IPS DF 6.9 (cell line): ENCODE measurements at regions not wholly inside any gene's neighbourhood (a gene's known extent, or its start where the extent isn't known, plus 50 kb on each side); places are given as distances from the start of the nearest gene placed in this dataset.
"Not testable (repeated sequence)": the region's sequence is repeated elsewhere in the genome, so short reads cannot be mapped to it uniquely, and the experiment has no call there.

ENCODE experiments used
- DNase-seq: peaks from one replicate; pipeline ENCODE4 v3.0.0-alpha.2; 2013; ENCODE audit warnings: low read depth, low spot score
- H3K27ac ChIP-seq: one replicate; pipeline ENCODE4 v1.5.1; 2013; ENCODE audit warnings: low read length, control low read depth
- H3K27me3 ChIP-seq: 2 replicates; pipeline ENCODE4 v1.6.1; 2013; ENCODE audit warnings: mild to moderate bottlenecking, low read length; ENCODE audit not compliant: control insufficient read depth, insufficient read depth
- H3K36me3 ChIP-seq: 2 replicates; pipeline ENCODE4 v1.6.1; 2013; ENCODE audit warnings: low read length; ENCODE audit not compliant: control insufficient read depth, insufficient read depth
- H3K4me1 ChIP-seq: 2 replicates; pipeline ENCODE4 v1.6.1; 2013; ENCODE audit warnings: low read length; ENCODE audit not compliant: control insufficient read depth, insufficient read depth
- H3K4me3 ChIP-seq: 2 replicates; pipeline ENCODE4 v1.5.1; 2013; ENCODE audit warnings: mild to moderate bottlenecking, low read length
- H3K9me3 ChIP-seq: 2 replicates; pipeline ENCODE4 v1.6.1; 2013; ENCODE audit warnings: low read length, inconsistent platforms; ENCODE audit not compliant: control insufficient read depth, insufficient read depth
- WGBS: extraction: QIAGEN DNeasy Blood & Tissue Kit; methylation state at CpG from one replicate; pipeline ENCODE4 v1.1.7; 2013; ENCODE audit warnings: mixed read lengths, missing lambda C conversion rate; ENCODE audit not compliant: insufficient read length, insufficient coverage; 5-methylcytosine and 5-hydroxymethylcytosine counted together

- no peak overlapping the region for H3K27ac ChIP-seq
- H3K4me1 ChIP-seq: no peaks in the 10 kb centered on the region; the same call in 1 of the 2 replicates
- no peaks in the 10 kb centered on the region for H3K9me3 ChIP-seq
- no peak overlapping the region for H3K4me3 ChIP-seq
- DNase-seq: no peak
- no peaks in the 10 kb centered on the region for H3K27me3 ChIP-seq
- H3K36me3 ChIP-seq: no peaks in the 10 kb centered on the region
- no CpG with 5 or more reads among the region's 6 CpGs for WGBS
Measured at GRCh38 chr10:125261491-125262186, 101.3 kb upstream of the CTBP2 start.

- WGBS: no CpG with 5 or more reads among the region's 9 CpGs
- no peaks in the 10 kb centered on the region; the same call in 1 of the 2 replicates for H3K4me1 ChIP-seq
- H3K27me3 ChIP-seq: no peaks in the 10 kb centered on the region
- no peaks in the 10 kb centered on the region for H3K9me3 ChIP-seq
- no peak overlapping the region for H3K27ac ChIP-seq
- DNase-seq: no peak
- no peaks in the 10 kb centered on the region for H3K36me3 ChIP-seq
- no peak overlapping the region for H3K4me3 ChIP-seq
Measured at GRCh38 chr10:125260260-125260659, 99.9 kb upstream of the CTBP2 start.

DNA sequence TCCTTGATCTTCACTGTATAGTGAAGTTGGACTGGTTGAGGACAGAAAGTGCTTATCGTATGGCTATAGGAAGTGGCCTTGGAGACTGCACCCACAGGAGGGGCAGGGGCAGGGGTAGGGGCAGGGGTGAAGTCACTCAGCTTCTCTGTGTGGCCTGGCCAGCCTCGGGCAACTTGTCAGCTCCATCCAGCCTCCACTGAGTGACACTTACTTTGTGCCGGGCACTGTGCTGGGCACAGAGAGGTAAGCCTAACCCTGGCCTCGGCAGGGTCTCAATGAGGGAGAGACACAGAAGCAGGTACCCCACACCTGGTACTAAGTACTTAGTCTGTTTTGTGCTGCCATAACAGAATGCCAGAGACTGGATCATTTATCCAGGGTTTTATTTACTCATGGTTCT lies 99.3 kb upstream of the CTBP2 start:
- no peak overlapping the region for H3K27ac ChIP-seq
- H3K36me3 ChIP-seq: no peaks in the 10 kb centered on the region
- no peak for DNase-seq
- H3K9me3 ChIP-seq: no peaks in the 10 kb centered on the region
- H3K4me3 ChIP-seq: no peak overlapping the region
- no peaks in the 10 kb centered on the region for H3K27me3 ChIP-seq
- H3K4me1 ChIP-seq: no peaks in the 10 kb centered on the region; the same call in 1 of the 2 replicates
- no CpG with 5 or more reads among the region's 4 CpGs for WGBS

DNA sequence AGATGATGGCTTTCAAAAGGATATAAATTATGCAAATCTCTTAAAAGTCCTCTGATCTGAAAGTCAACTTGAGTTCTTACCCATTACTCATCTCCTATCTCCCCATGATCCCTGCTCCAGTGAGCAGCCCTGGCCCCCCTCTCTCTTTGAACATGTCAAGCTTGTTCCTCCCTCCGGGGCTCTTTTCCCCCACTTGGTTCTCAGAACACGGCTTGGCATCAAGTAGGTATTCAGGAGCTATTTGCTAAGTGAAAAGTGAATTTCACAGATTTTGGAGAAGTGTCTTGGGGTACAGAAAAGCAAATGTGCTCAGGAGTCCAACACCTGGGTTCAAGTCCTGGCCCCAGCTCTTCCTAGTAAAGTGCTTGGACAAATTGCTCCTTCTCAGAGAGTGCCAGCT lies 98.3 kb upstream of the CTBP2 start:
- DNase-seq: no peak
- no peaks in the 10 kb centered on the region; the same call in 1 of the 2 replicates for H3K4me1 ChIP-seq
- H3K27me3 ChIP-seq: no peaks in the 10 kb centered on the region
- no peaks in the 10 kb centered on the region for H3K36me3 ChIP-seq
- no peaks in the 10 kb centered on the region for H3K9me3 ChIP-seq
- WGBS: no CpG with 5 or more reads among the region's 2 CpGs
- H3K4me3 ChIP-seq: no peak overlapping the region
- H3K27ac ChIP-seq: no peak overlapping the region

DNA sequence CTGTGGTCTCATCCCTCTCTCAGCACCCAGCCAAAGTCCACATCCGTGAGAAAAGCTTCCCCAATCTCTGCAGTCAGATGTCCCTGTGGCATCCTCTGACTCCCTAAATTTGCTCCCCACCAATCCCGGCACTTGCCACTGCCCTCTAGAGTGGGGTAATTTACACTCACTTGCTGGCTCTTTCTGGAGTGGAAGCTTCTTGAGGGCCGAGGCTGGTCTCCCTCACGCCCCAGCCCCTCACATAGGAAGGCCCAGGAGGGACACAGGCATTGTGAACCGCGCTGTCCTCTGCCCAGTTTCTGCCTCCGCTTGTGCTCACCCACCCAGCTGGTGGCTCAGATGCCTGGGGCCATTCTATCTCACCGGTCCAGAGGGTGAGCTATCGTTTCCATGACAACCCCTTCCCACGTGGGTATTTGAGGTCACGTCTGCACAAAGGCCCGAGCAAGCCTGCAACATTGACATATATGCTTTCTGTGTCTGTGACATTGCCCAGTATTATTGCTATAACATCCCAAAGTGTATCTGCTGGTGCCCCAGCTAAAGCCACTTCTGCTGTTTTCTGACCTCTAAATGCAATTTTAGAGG lies 97.3 kb upstream of the CTBP2 start:
- whole genome bisulfite sequencing: no CpG with 5 or more reads among the region's 12 CpGs
- DNase-seq: no peak
- Histone ChIP-seq H3K4me1 (no peaks in the 10 kb centered on the region; the same call in 1 of the 2 replicates), H3K4me3 (no peak overlapping the region), H3K9me3 (no peaks in the 10 kb centered on the region), H3K27me3 (no peaks in the 10 kb centered on the region), H3K36me3 (no peaks in the 10 kb centered on the region), H3K27ac (no peak overlapping the region)

GRCh38 chr10:125256026-125256425 lies 95.7 kb upstream of the CTBP2 start:
- no CpG with 5 or more reads among the region's 4 CpGs for WGBS
- Histone ChIP-seq H3K4me3 (no peak overlapping the region), H3K36me3 (no peaks in the 10 kb centered on the region), H3K27me3 (no peaks in the 10 kb centered on the region), H3K9me3 (no peaks in the 10 kb centered on the region), H3K4me1 (no peaks in the 10 kb centered on the region; the same call in 1 of the 2 replicates), H3K27ac (no peak overlapping the region)
- DNase-seq: no peak

DNA sequence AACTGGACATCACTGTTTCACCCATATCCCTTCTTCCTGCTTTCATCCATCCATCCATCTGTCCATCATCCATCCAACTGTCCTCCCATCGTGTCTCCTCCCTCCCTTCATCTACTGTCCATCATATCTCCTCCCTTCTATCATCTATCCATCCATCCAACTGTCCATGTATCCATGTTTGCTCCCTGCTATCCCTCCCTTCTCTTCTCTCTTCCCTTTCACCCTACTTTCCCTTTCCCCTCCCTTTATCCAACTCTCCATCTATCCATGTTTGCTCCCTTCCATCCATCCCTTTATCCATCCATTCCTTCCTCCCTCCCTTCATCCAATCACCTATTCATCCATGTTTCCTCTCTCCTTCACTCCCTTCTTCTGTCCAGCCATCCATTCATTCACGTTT lies 92.6 kb upstream of the CTBP2 start:
- no peaks in the 10 kb centered on the region for H3K4me1 ChIP-seq
- no peaks in the 10 kb centered on the region for H3K9me3 ChIP-seq
- no peaks in the 10 kb centered on the region for H3K36me3 ChIP-seq
- DNase-seq: no peak
- no peaks in the 10 kb centered on the region for H3K27me3 ChIP-seq
- WGBS: 100% methylated on average over 1 of the region's 2 CpGs
- H3K4me3 ChIP-seq: no peak overlapping the region
- no peak overlapping the region for H3K27ac ChIP-seq

DNA sequence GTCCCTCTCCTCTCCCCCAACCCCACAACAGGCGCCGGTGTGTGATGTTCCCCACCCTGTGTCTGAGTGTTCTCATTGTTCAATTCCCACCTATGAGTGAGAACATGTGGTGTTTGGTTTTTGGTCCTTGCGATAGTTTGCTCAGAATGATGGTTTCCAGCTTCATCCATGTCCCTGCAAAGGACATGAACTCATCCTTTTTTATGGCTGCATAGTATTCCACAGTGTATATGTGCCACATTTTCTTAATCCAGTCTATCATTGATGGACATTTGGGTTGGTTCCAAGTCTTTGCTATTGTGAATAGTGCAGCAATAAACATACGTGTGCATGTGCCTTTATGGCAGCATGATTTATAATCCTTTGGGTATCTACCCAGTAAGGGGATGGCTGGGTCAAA lies 90.5 kb upstream of the CTBP2 start:
- WGBS: no CpG with 5 or more reads among the region's 4 CpGs
- not testable (repeated sequence) for DNase-seq, H3K27ac ChIP-seq, H3K4me1 ChIP-seq, H3K27me3 ChIP-seq, H3K9me3 ChIP-seq, H3K4me3 ChIP-seq, H3K36me3 ChIP-seq

GRCh38 chr10:125249948-125250347 lies 89.6 kb upstream of the CTBP2 start:
- Histone ChIP-seq H3K4me1 (no peaks in the 10 kb centered on the region), H3K36me3 (no peaks in the 10 kb centered on the region), H3K27ac (no peak overlapping the region), H3K27me3 (no peaks in the 10 kb centered on the region), H3K4me3 (no peak overlapping the region), H3K9me3 (no peaks in the 10 kb centered on the region)
- no CpG with 5 or more reads among the region's 6 CpGs for WGBS
- DNase-seq: no peak

GRCh38 chr10:125248489-125248888 lies 88.1 kb upstream of the CTBP2 start:
- Histone ChIP-seq H3K9me3 (no peaks in the 10 kb centered on the region), H3K4me1 (no peaks in the 10 kb centered on the region), H3K27me3 (no peaks in the 10 kb centered on the region), H3K4me3 (no peak overlapping the region), H3K36me3 (no peaks in the 10 kb centered on the region), H3K27ac (no peak overlapping the region)
- no peak for DNase-seq
- no CpG with 5 or more reads among the region's 3 CpGs for WGBS

DNA sequence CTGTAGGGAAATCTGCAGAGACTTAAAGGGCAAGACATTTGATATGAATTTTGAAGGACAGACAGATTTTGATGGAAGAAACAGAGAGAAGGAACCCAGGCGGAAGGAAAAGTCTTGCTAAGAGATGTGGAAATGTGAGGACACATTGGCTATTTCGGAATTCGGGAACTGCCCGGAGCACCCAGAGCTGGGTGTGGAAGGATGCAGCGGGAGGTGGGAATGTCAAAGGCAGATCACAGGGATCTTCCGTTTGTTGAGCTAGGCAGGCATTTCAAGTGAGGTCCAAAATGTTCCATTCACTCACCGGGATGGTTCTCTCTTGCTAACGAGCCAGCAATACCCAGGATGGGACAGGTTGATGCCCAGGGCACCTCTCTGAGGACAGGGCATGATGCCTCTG lies 87.2 kb upstream of the CTBP2 start:
- no peak for DNase-seq
- H3K4me3 ChIP-seq: no peak overlapping the region
- H3K4me1 ChIP-seq: no peaks in the 10 kb centered on the region
- no peaks in the 10 kb centered on the region for H3K27me3 ChIP-seq
- no peak overlapping the region for H3K27ac ChIP-seq
- WGBS: no CpG with 5 or more reads among the region's 8 CpGs
- H3K9me3 ChIP-seq: no peaks in the 10 kb centered on the region
- no peaks in the 10 kb centered on the region for H3K36me3 ChIP-seq
